CD14-positive monocyte (primary cell): ENCODE measurements at regions not wholly inside any gene's neighbourhood (a gene's known extent, or its start where the extent isn't known, plus 50 kb on each side); places are given as distances from the start of the nearest gene placed in this dataset.

Experiments used
- DNase-seq, 3 donors: peaks; one replicate each; pipeline ENCODE4 v3.0.0-alpha.2; 2011 to 2022
- H2AFZ ChIP-seq: 2 replicates; pipeline ENCODE4 v1.6.0; 2012; ENCODE audit warnings: mild to moderate bottlenecking, low read depth, low read length, inconsistent platforms; ENCODE audit not compliant: insufficient read depth, poor library complexity, severe bottlenecking
- H3K27ac ChIP-seq, 2 donors: 1 replicate in 1 of 2; 2 replicates in 1 of 2; pipeline ENCODE4 v1.5.1; 2012 to 2013; ENCODE audit warnings: low read length in 2 of 2, control low read depth in 1 of 2, inconsistent platforms in 1 of 2, low read depth in 1 of 2, mild to moderate bottlenecking in 1 of 2
- H3K27me3 ChIP-seq, 2 donors: one replicate each; pipeline versions ENCODE4 v1.6.0 to v1.6.1; 2011 to 2013; ENCODE audit warnings: low read length in 2 of 2; ENCODE audit not compliant: control insufficient read depth in 2 of 2, insufficient read depth in 2 of 2
- H3K36me3 ChIP-seq, 2 donors: replicated peaks in 1 of 2; 1 replicate in 1 of 2; 2 replicates in 1 of 2; pipeline versions ENCODE4 v1.5.1 to v1.6.1; 2012 to 2013; ENCODE audit warnings: low read length in 2 of 2, control low read depth in 1 of 2, inconsistent platforms in 1 of 2, mild to moderate bottlenecking in 1 of 2; ENCODE audit not compliant: insufficient read depth in 2 of 2, control insufficient read depth in 1 of 2
- H3K4me1 ChIP-seq, 2 donors: 1 replicate in 1 of 2; 2 replicates in 1 of 2; pipeline versions ENCODE4 v1.5.1 to v1.6.1; 2012 to 2013; ENCODE audit warnings: low read length in 2 of 2, control low read depth in 1 of 2, inconsistent platforms in 1 of 2, mild to moderate bottlenecking in 1 of 2, moderate library complexity in 1 of 2; ENCODE audit not compliant: insufficient read depth in 2 of 2, control insufficient read depth in 1 of 2
- H3K4me2 ChIP-seq: replicated peaks from 2 replicates; pipeline ENCODE3; 2012; ENCODE audit warnings: low read length, moderate library complexity, mild to moderate bottlenecking; ENCODE audit not compliant: poor library complexity, severe bottlenecking; ENCODE audit errors: extremely low read depth
- H3K4me3 ChIP-seq, 3 experiments: fragments of 200-600 bp in 1 of 3; sonication (generic) in 1 of 3; replicated peaks in 1 of 3; 1 replicate in 2 of 3; 2 replicates in 1 of 3; pipeline ENCODE4 v1.5.1; 2011 to 2013; ENCODE audit warnings: low read length in 3 of 3, mild to moderate bottlenecking in 3 of 3, control low read depth in 2 of 3, low read depth in 2 of 3, inconsistent platforms in 1 of 3, moderate library complexity in 1 of 3
- H3K79me2 ChIP-seq: 2 replicates; pipeline ENCODE4 v1.6.0; 2012; ENCODE audit warnings: mild to moderate bottlenecking, control low read depth, inconsistent platforms, low read length, moderate library complexity; ENCODE audit not compliant: insufficient read depth
- H3K9ac ChIP-seq: 2 replicates; pipeline ENCODE4 v1.6.0; 2017; ENCODE audit warnings: low read length, mild to moderate bottlenecking; ENCODE audit not compliant: insufficient read depth, poor library complexity, severe bottlenecking
- H3K9me3 ChIP-seq, 2 donors: replicated peaks in 1 of 2; 1 replicate in 1 of 2; 2 replicates in 1 of 2; pipeline versions ENCODE4 v1.5.1 to v1.6.1; 2012 to 2013; ENCODE audit warnings: low read length in 2 of 2, control low read depth in 1 of 2; ENCODE audit not compliant: control insufficient read depth in 1 of 2, insufficient read depth in 1 of 2
- H4K20me1 ChIP-seq: 2 replicates; pipeline ENCODE4 v1.6.0; 2012; ENCODE audit warnings: mild to moderate bottlenecking, low read length, control low read depth, moderate library complexity; ENCODE audit not compliant: insufficient read depth
- H3K27ac Mint-ChIP-seq, 7 donors: one replicate each; pipeline ENCODE4 v1.8.0; 2020; ENCODE audit warnings: mild to moderate bottlenecking in 7 of 7, mixed read lengths in 7 of 7, moderate library complexity in 6 of 7, inconsistent platforms in 2 of 7
- H3K27me3 Mint-ChIP-seq, 3 donors: one replicate each; pipeline ENCODE4 v1.8.0; 2021 to 2022; ENCODE audit warnings: low read depth in 3 of 3, mild to moderate bottlenecking in 3 of 3, mixed read lengths in 3 of 3, moderate library complexity in 3 of 3, inconsistent platforms in 1 of 3
- H3K36me3 Mint-ChIP-seq, 2 donors: one replicate each; pipeline ENCODE4 v1.8.0; 2020; ENCODE audit warnings: mixed read lengths in 2 of 2, inconsistent platforms in 1 of 2, mild to moderate bottlenecking in 1 of 2
- H3K4me1 Mint-ChIP-seq: one replicate; pipeline ENCODE4 v1.8.0; 2020; ENCODE audit warnings: mild to moderate bottlenecking, mixed read lengths
- H3K4me3 Mint-ChIP-seq, 2 donors: one replicate each; pipeline ENCODE4 v1.8.0; 2020; ENCODE audit warnings: mild to moderate bottlenecking in 2 of 2, mixed read lengths in 2 of 2, moderate library complexity in 1 of 2
- H3K9me3 Mint-ChIP-seq, 7 donors: one replicate each; pipeline ENCODE4 v1.8.0; 2020 to 2022; ENCODE audit warnings: mixed read lengths in 7 of 7, mild to moderate bottlenecking in 6 of 7, moderate library complexity in 6 of 7, inconsistent platforms in 2 of 7
- CTCF ChIP-seq: fragments of 200-600 bp; IDR thresholded peaks from one replicate; pipeline ENCODE4 v1.8.0; 2022; ENCODE audit warnings: antibody characterized with exemption, mild to moderate bottlenecking
- WGBS: methylation state at CpG from one replicate; pipeline ENCODE4 v1.1.5; 2013; ENCODE audit warnings: missing lambda C conversion rate; ENCODE audit not compliant: insufficient coverage; 5-methylcytosine and 5-hydroxymethylcytosine counted together
- intact Hi-C, 2 donors: fragments of 100-400 bp; cut with micrococcal nuclease; formaldehyde crosslinking; loops; one replicate each; pipeline versions ENCODE4 v1.15.0 to v1.15.1; 2023

- Mint-ChIP-seq H3K36me3 (no peaks in the 10 kb centered on the region), H3K27me3 (peaks cover 0 to 3% (median 0%) of the 10 kb centered on the region in 3 donors), H3K4me3 (no peak overlapping the region), H3K4me1 (no peaks in the 10 kb centered on the region), H3K27ac (no peak overlapping the region), H3K9me3 (peaks cover 0 to 1% (median 0%) of the 10 kb centered on the region in 7 donors)
- TF ChIP-seq CTCF: no peak
- Histone ChIP-seq H2AFZ (no peak overlapping the region), H3K27me3 (no peaks in the 10 kb centered on the region), H3K27ac (no peak overlapping the region), H3K36me3 (no peaks in the 10 kb centered on the region), H3K9me3 (no peaks in the 10 kb centered on the region), H3K9ac (no peak overlapping the region), H3K79me2 (no peaks in the 10 kb centered on the region), H4K20me1 (no peaks in the 10 kb centered on the region), H3K4me2 (no peak overlapping the region), H3K4me1 (no peaks in the 10 kb centered on the region), H3K4me3 (no peak overlapping the region)
- no peak for DNase-seq
- WGBS: no CpG with 5 or more reads among the region's 1 CpG
- intact Hi-C loops: no loop called here
These were observed 1302.3 kb downstream of the XPNPEP1 start for GRCh38 chr10:108620821-108621534.

GRCh38 chr10:108616559-108617285, 1306.6 kb downstream of the XPNPEP1 start:
- no peak overlapping the region for H3K27ac ChIP-seq
- no peaks in the 10 kb centered on the region for H3K9me3 ChIP-seq
- Mint-ChIP-seq H3K9me3 (peaks cover 0 to 1% (median 0%) of the 10 kb centered on the region in 7 donors), H3K27ac (no peak overlapping the region), H3K36me3 (no peaks in the 10 kb centered on the region), H3K4me1 (no peaks in the 10 kb centered on the region), H3K27me3 (no peaks in the 10 kb centered on the region), H3K4me3 (no peak overlapping the region)
- H3K27me3 ChIP-seq: no peaks in the 10 kb centered on the region
- no peak overlapping the region for H3K4me3 ChIP-seq
- no peak overlapping the region for H3K9ac ChIP-seq
- no peak overlapping the region for H3K4me2 ChIP-seq
- WGBS: 78% methylated on average over 1 of the region's 6 CpGs
- no peak for TF ChIP-seq CTCF
- no peaks in the 10 kb centered on the region for H3K36me3 ChIP-seq
- no peaks in the 10 kb centered on the region for H3K79me2 ChIP-seq
- no peak overlapping the region for H2AFZ ChIP-seq
- no peaks in the 10 kb centered on the region for H4K20me1 ChIP-seq
- H3K4me1 ChIP-seq: no peaks in the 10 kb centered on the region
- intact Hi-C loops: no loop called here
- no peak for DNase-seq
